Panc1 (cell line): ENCODE measurements at regions not wholly inside any gene's neighbourhood (a gene's known extent, or its start where the extent isn't known, plus 50 kb on each side); places are given as distances from the start of the nearest gene placed in this dataset.

Experiments
- ATAC-seq: fragments of 200-7000 bp; cut with Tn5 transposase; 2 replicates; pipeline ENCODE4 v1.9.1; 2020; ENCODE audit warnings: mild to moderate bottlenecking, moderate library complexity
- BruUV-seq: library from RNA; stranded (reverse); fragments of 400-500 nt; replicated peaks from 2 replicates; lab custom pipeline; 2021; lab: Mats Ljungman, UMichigan
- CTCF ChIA-PET: fragments of 300-600 bp; sonication (Branson Sonifier 250); formaldehyde crosslinking; loops from one replicate; lab custom pipeline; 2022; ENCODE audit warnings: antibody characterized with exemption; lab: Charles Lee
- POLR2A ChIA-PET: fragments of 300-600 bp; sonication (Branson Sonifier 250); formaldehyde crosslinking; loops from one replicate; lab custom pipeline; 2022; ENCODE audit warnings: antibody characterized with exemption; lab: Charles Lee
- DNase-seq: peaks from one replicate; pipeline ENCODE4 v3.0.0-alpha.2; 2010; ENCODE audit warnings: low read depth, low spot score
- H3K27ac ChIP-seq: 2 replicates; pipeline ENCODE4 v1.5.1; 2011; ENCODE audit warnings: mild to moderate bottlenecking, low read length, inconsistent platforms
- H3K27me3 ChIP-seq: fragments of 200-500 bp; sonication (Bioruptor generic); 2 replicates; pipeline ENCODE4 v1.6.0; 2014; ENCODE audit warnings: low read length, inconsistent platforms; ENCODE audit not compliant: control insufficient read depth, insufficient read depth
- H3K36me3 ChIP-seq: fragments of 200-500 bp; sonication (Bioruptor generic); 2 replicates; pipeline ENCODE4 v1.5.1; 2014; ENCODE audit warnings: inconsistent platforms, mild to moderate bottlenecking, low read length, moderate library complexity; ENCODE audit not compliant: control insufficient read depth, insufficient read depth
- H3K4me1 ChIP-seq: 2 replicates; pipeline ENCODE4 v1.5.1; 2011; ENCODE audit warnings: inconsistent platforms, mild to moderate bottlenecking, low read length, moderate library complexity; ENCODE audit not compliant: control insufficient read depth, insufficient read depth
- H3K4me3 ChIP-seq, 2 experiments: 2 replicates each; pipeline ENCODE4 v1.5.1; 2011 to 2012; ENCODE audit warnings: low read depth in 2 of 2, low read length in 2 of 2, mild to moderate bottlenecking in 2 of 2, inconsistent platforms in 1 of 2, moderate library complexity in 1 of 2
- H3K9me3 ChIP-seq: fragments of 200-500 bp; sonication (Bioruptor generic); 2 replicates; pipeline ENCODE4 v1.5.1; 2014; ENCODE audit warnings: low read depth, mild to moderate bottlenecking, inconsistent platforms, low read length, moderate library complexity; ENCODE audit not compliant: control insufficient read depth, insufficient read depth
- CTCF ChIP-seq: fragments of 450-650 bp; IDR thresholded peaks from 2 replicates; pipeline ENCODE4 v1.5.1; 2017; ENCODE audit warnings: mild to moderate bottlenecking
- POLR2AphosphoS5 ChIP-seq: IDR thresholded peaks from 2 replicates; pipeline ENCODE4 v1.6.1; 2012; ENCODE audit warnings: mild to moderate bottlenecking, low read depth, low read length, moderate library complexity
- REST ChIP-seq, 2 experiments: IDR thresholded peaks; 2 replicates each; pipeline ENCODE4 v1.6.1; 2011 to 2012; ENCODE audit warnings: low read depth in 2 of 2, control low read depth in 1 of 2, low read length in 1 of 2, mild to moderate bottlenecking in 1 of 2, moderate library complexity in 1 of 2; ENCODE audit not compliant: insufficient read depth in 1 of 2
- SIN3A ChIP-seq: IDR thresholded peaks from 2 replicates; pipeline ENCODE4 v1.6.1; 2012; ENCODE audit warnings: low read depth, mild to moderate bottlenecking, low read length, moderate library complexity, borderline replicate concordance; ENCODE audit not compliant: insufficient read depth
- TCF7L2 ChIP-seq: IDR thresholded peaks from 2 replicates; pipeline ENCODE4 v1.6.1; 2011; ENCODE audit warnings: mild to moderate bottlenecking, low read depth, low read length, inconsistent platforms
- in situ Hi-C: cut with HindIII; loops from 2 replicates; pipeline ENCODE4 v1.10.0; 2016; ENCODE audit warnings: low sequenced_read_pairs, low pct_unique_long_range_greater_than_20kb
- intact Hi-C: fragments of 100-400 bp; cut with micrococcal nuclease; formaldehyde crosslinking; loops from one replicate; pipeline ENCODE4 v1.10.0; 2022; ENCODE audit not compliant: unreplicated experiment

- TF ChIP-seq SIN3A (no peak), POLR2AphosphoS5 (no peak), TCF7L2 (no peak), CTCF (no peak)
- BruUV-seq, result no TSS peak
- no peaks in the 10 kb centered on the region for H3K9me3 ChIP-seq
- ChIA-PET POLR2A (no interaction called here), CTCF (no interaction called here)
- no peaks in the 10 kb centered on the region for H3K4me1 ChIP-seq
- H3K36me3 ChIP-seq, result no peaks in the 10 kb centered on the region
- ATAC-seq, result no peak
- H3K27me3 ChIP-seq, result no peaks in the 10 kb centered on the region
- in situ Hi-C loops (no loop called here), intact Hi-C loops (no loop called here)
- no peak overlapping the region for H3K27ac ChIP-seq
- H3K4me3 ChIP-seq, result no peak overlapping the region
- DNase-seq, result no peak
Measured at GRCh38 chr13:99717959-99718674, 216.8 kb downstream of the TM9SF2 start.

- Histone ChIP-seq H3K4me1 (no peaks in the 10 kb centered on the region), H3K27me3 (no peaks in the 10 kb centered on the region), H3K4me3 (no peak overlapping the region), H3K36me3 (no peaks in the 10 kb centered on the region), H3K9me3 (no peaks in the 10 kb centered on the region), H3K27ac (no peak overlapping the region)
- TF ChIP-seq CTCF (no peak), TCF7L2 (no peak), SIN3A (no peak), POLR2AphosphoS5 (no peak), REST (IDR thresholded peaks at IDR 0.05; ENCODE audit: insufficient read depth in 1 of 2, low read depth in 2 of 2, low read length in 1 of 2) (no peak)
- in situ Hi-C loops, result no loop called here
- no peak for DNase-seq
- no TSS peak for BruUV-seq
- intact Hi-C loops, result no loop called here
- ATAC-seq, result no peak
- POLR2A ChIA-PET, result no interaction called here
- CTCF ChIA-PET, result no interaction called here
Measured at GRCh38 chr13:99709134-99709533, 207.9 kb downstream of the TM9SF2 start.
